Glutamatergic neuron (in vitro differentiated cells): ENCODE measurements at regions not wholly inside any gene's neighbourhood (a gene's known extent, or its start where the extent isn't known, plus 50 kb on each side); places are given as distances from the start of the nearest gene placed in this dataset.

ENCODE experiments used
- DNase-seq: peaks from one replicate; pipeline ENCODE4 v3.0.0; 2022
- H3K27ac Mint-ChIP-seq: one replicate; pipeline ENCODE4 v1.8.0; 2020; ENCODE audit warnings: mild to moderate bottlenecking, mixed read lengths, inconsistent platforms; ENCODE audit not compliant: unreplicated experiment
- H3K27me3 Mint-ChIP-seq: one replicate; pipeline ENCODE4 v1.8.0; 2020; ENCODE audit warnings: mild to moderate bottlenecking, moderate library complexity, mixed read lengths, inconsistent platforms; ENCODE audit not compliant: unreplicated experiment
- H3K36me3 Mint-ChIP-seq: one replicate; pipeline ENCODE4 v1.8.0; 2020; ENCODE audit warnings: mild to moderate bottlenecking, mixed read lengths, inconsistent platforms; ENCODE audit not compliant: unreplicated experiment
- H3K4me1 Mint-ChIP-seq: one replicate; pipeline ENCODE4 v1.8.0; 2020; ENCODE audit warnings: mild to moderate bottlenecking, low read depth, mixed read lengths, inconsistent platforms; ENCODE audit not compliant: unreplicated experiment
- H3K4me3 Mint-ChIP-seq: one replicate; pipeline ENCODE4 v1.8.0; 2020; ENCODE audit warnings: mild to moderate bottlenecking, mixed read lengths, inconsistent platforms; ENCODE audit not compliant: unreplicated experiment
- H3K9me3 Mint-ChIP-seq: one replicate; pipeline ENCODE4 v1.8.0; 2020; ENCODE audit warnings: mild to moderate bottlenecking, moderate library complexity, mixed read lengths, inconsistent platforms; ENCODE audit not compliant: unreplicated experiment
- CTCF ChIP-seq: fragments of 200-600 bp; sonication (generic); IDR thresholded peaks from one replicate; pipeline ENCODE4 v1.5.0; 2021; ENCODE audit not compliant: partially characterized antibody, unreplicated experiment

DNA sequence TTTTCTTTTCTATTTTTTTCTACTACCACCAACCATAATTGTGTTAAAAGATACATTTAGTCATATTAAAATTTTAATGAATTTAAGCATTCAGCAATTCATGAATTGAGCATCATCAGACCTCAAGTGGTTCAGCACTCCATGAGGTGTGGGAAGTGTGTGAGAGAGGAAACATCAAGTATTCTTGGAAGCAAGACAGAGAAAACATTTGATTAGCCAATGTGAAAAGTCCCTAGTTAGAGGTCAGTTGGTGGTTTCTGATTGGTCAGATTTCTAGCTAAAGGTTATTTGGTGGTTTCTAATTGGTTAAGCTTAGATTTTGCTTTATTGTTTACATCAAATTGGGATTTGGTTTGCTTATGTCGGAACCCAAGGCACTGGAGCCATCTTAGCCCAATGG is 134.7 kb downstream of the KLF5 start:
- Mint-ChIP-seq H3K27ac (no peak overlapping the region), H3K27me3 (no peaks in the 10 kb centered on the region), H3K4me1 (no peaks in the 10 kb centered on the region), H3K9me3 (no peaks in the 10 kb centered on the region), H3K4me3 (no peak overlapping the region), H3K36me3 (no peaks in the 10 kb centered on the region)
- no peak for TF ChIP-seq CTCF
- no peak for DNase-seq

GRCh38 chr13:73190477-73190876 is 131.7 kb downstream of the KLF5 start:
- TF ChIP-seq CTCF: no peak
- no peaks in the 10 kb centered on the region for H3K36me3 Mint-ChIP-seq
- H3K27ac Mint-ChIP-seq: no peak overlapping the region
- no peaks in the 10 kb centered on the region for H3K27me3 Mint-ChIP-seq
- H3K4me3 Mint-ChIP-seq: no peak overlapping the region
- H3K9me3 Mint-ChIP-seq: no peaks in the 10 kb centered on the region
- DNase-seq: no peak
- no peaks in the 10 kb centered on the region for H3K4me1 Mint-ChIP-seq

DNA sequence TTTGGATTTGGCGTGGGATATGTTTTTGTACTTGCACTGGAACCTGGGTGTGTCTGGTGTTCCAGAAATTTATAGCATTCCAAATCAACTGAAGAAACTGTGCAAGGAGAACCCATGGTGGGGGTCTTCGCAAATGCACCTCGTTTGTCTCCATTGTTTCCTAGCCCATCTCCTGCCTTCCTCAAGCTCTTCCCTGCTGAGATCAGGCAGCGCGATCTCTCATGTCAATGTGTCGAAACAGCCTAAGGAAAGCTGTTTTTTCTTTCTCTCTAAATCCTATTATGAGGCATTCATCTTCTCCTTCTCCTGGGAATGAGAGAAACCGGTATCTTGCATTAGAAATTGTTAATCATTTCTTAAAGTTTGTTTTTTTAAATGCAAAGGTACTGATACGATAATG is 131.0 kb downstream of the KLF5 start:
- Mint-ChIP-seq H3K27ac (no peak overlapping the region), H3K36me3 (no peaks in the 10 kb centered on the region), H3K4me1 (no peaks in the 10 kb centered on the region), H3K4me3 (no peak overlapping the region), H3K27me3 (no peaks in the 10 kb centered on the region), H3K9me3 (no peaks in the 10 kb centered on the region)
- DNase-seq: no peak
- TF ChIP-seq CTCF: no peak

DNA sequence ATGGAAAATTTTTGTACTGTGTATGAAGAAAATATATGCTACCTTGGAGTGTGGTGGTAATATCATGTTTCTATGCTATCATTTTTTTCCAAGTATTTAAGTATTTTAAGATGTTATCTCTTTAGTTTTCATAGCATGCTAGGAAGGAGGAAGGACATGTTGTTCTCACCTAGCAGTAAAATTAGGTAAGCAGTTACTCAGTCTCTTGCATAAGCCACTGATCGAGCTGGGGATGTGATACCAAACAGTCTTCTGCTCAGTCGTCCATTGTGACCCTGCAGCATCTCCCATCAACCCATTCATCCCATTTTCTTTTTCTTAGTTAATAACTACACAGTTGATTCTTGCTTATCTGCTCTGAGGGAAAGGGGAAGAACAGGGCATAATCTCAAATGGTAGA is 130.6 kb downstream of the KLF5 start:
- no peak for DNase-seq
- TF ChIP-seq CTCF: no peak
- H3K4me3 Mint-ChIP-seq: no peak overlapping the region
- no peaks in the 10 kb centered on the region for H3K36me3 Mint-ChIP-seq
- H3K4me1 Mint-ChIP-seq: no peaks in the 10 kb centered on the region
- no peak overlapping the region for H3K27ac Mint-ChIP-seq
- no peaks in the 10 kb centered on the region for H3K27me3 Mint-ChIP-seq
- H3K9me3 Mint-ChIP-seq: no peaks in the 10 kb centered on the region

DNA sequence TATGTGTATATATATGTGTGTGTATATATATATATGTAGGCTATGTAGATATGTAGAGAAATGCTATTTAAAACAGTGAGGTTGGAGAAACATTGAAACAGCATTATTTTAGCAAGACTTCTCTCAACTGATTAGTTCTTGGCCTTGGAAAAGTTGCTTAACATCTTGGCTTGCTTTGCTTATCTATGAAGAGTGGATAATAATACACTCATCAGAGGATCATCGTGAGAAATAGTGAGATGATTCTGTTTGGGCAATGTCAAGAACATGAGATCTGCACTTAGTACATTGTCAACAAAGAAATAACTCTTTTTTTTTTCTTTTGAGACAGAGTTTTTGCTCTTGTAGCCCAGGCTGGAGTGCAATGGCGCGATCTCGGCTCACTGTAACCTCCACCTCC is 128.3 kb downstream of the KLF5 start:
- no peak for DNase-seq
- TF ChIP-seq CTCF: no peak
- Mint-ChIP-seq H3K4me3 (no peak overlapping the region), H3K4me1 (no peaks in the 10 kb centered on the region), H3K9me3 (no peaks in the 10 kb centered on the region), H3K27ac (no peak overlapping the region), H3K36me3 (no peaks in the 10 kb centered on the region), H3K27me3 (no peaks in the 10 kb centered on the region)
